Prostate gland (tissue), 2 donors: ENCODE measurements at regions not wholly inside any gene's neighbourhood (a gene's known extent, or its start where the extent isn't known, plus 50 kb on each side); places are given as distances from the start of the nearest gene placed in this dataset.

ENCODE experiments used
- POLR2A ChIP-seq: fragments of 450-650 bp; IDR thresholded peaks from one replicate; pipeline ENCODE4 v1.6.1; 2016; ENCODE audit warnings: antibody characterized with exemption, mild to moderate bottlenecking
- POLR2AphosphoS5 ChIP-seq: sonication (generic); formaldehyde crosslinking; IDR thresholded peaks from one replicate; pipeline ENCODE4 v1.6.1; 2017; ENCODE audit warnings: antibody characterized with exemption
- TF ChIP-seq, protein P1 (sequence below), 4 experiments: fragments of 200-600 bp in 2 of 4; fragments of 450-650 bp in 2 of 4; sonication (generic) in 2 of 4; IDR thresholded peaks; 1 replicate in 3 of 4; 2 replicates in 1 of 4; pipeline ENCODE4 v1.5.1; 2016 to 2019; ENCODE audit warnings: antibody characterized with exemption in 4 of 4, mild to moderate bottlenecking in 2 of 4, moderate library complexity in 2 of 4

DNA sequence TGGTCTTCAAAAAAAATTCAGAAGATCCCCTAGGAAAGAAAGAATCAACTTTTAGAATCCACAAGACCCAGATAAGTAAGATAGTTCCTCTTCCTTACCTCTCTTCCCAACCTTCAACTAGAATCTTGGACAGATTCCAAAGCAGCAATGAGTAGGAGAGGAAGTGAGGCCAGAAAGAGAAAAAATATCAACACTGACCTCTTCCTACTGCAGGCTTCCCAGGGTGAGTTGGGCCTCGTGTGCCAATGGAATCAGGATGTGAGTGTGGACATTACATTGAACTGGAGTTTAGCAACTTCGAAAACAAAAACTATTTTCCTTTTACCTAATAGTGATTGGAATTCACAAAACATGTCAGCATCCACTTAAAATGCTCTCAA is 102.5 kb upstream of the PIEZO2 start:
- no peak for TF ChIP-seq POLR2AphosphoS5
- TF ChIP-seq, protein P1, sequence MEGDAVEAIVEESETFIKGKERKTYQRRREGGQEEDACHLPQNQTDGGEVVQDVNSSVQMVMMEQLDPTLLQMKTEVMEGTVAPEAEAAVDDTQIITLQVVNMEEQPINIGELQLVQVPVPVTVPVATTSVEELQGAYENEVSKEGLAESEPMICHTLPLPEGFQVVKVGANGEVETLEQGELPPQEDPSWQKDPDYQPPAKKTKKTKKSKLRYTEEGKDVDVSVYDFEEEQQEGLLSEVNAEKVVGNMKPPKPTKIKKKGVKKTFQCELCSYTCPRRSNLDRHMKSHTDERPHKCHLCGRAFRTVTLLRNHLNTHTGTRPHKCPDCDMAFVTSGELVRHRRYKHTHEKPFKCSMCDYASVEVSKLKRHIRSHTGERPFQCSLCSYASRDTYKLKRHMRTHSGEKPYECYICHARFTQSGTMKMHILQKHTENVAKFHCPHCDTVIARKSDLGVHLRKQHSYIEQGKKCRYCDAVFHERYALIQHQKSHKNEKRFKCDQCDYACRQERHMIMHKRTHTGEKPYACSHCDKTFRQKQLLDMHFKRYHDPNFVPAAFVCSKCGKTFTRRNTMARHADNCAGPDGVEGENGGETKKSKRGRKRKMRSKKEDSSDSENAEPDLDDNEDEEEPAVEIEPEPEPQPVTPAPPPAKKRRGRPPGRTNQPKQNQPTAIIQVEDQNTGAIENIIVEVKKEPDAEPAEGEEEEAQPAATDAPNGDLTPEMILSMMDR (IDR thresholded peaks at IDR 0.05): no peak
- no peak for TF ChIP-seq POLR2A
